ENCODE measurements at regions not wholly inside any gene's neighbourhood (a gene's known extent, or its start where the extent isn't known, plus 50 kb on each side); places are given as distances from the start of the nearest gene placed in this dataset.

GRCh38 chr11:127649071-127649470 is 648.5 kb upstream of the KIRREL3 start:
- ATAC-seq (ENCODE audit: low read depth) (no peak), DNase-seq (no peak)
- H4K20me1 ChIP-seq (ENCODE audit: insufficient read depth, low read length) = peaks cover 3% of the 10 kb centered on the region; the same call in 1 of the 2 replicates
- H3K9me1 ChIP-seq (ENCODE audit: insufficient read depth, low read length) = peaks cover 12% of the 10 kb centered on the region
- ChIA-PET CTCF (no interaction called here), POLR2A (ENCODE audit: unreplicated experiment) (no interaction called here)
- H3K23ac ChIP-seq (ENCODE audit: low read depth, low read length) = no peak overlapping the region
- H3K36me3 ChIP-seq (ENCODE audit: control insufficient read depth, insufficient read depth, low read length) = no peaks in the 10 kb centered on the region
- no CpG with 5 or more reads among the region's 2 CpGs for WGBS, 2 experiments (ENCODE audit: extremely low coverage in 2 of 2, insufficient read length in 1 of 2)
- H2BK5ac ChIP-seq (ENCODE audit: low read depth, low read length, poor library complexity, severe bottlenecking) = no peak overlapping the region
- in situ Hi-C loops (cut with MboI; ENCODE audit: low sequenced_read_pairs) = no loop called here
- H4K8ac ChIP-seq (ENCODE audit: low read depth in 2 of 2, low read length in 2 of 2) = no peak overlapping the region
- no peak overlapping the region for H2AFZ ChIP-seq (replicated peaks; ENCODE audit: low read length, poor library complexity)
- peaks cover 2% of the 10 kb centered on the region for H3K4me1 ChIP-seq (ENCODE audit: control insufficient read depth, insufficient read depth, low read length)
- no peak overlapping the region for H2AK5ac ChIP-seq (ENCODE audit: low read depth, low read length)
- no peaks in the 10 kb centered on the region for H3K27me3 ChIP-seq (ENCODE audit: control insufficient read depth, insufficient read depth, low read length)
- H3K79me1 ChIP-seq (ENCODE audit: low read depth in 1 of 2, low read length in 2 of 2) = no peaks in the 10 kb centered on the region
- no peak overlapping the region for H3K9ac ChIP-seq (ENCODE audit: low read depth, low read length)
- no peak overlapping the region for H3K56ac ChIP-seq (ENCODE audit: extremely low read depth, insufficient read depth, low read length)
- H2BK20ac ChIP-seq (ENCODE audit: low read depth, low read length) = no peak overlapping the region
- H3K9me3 ChIP-seq (ENCODE audit: control insufficient read depth, insufficient read depth, low read length) = no peaks in the 10 kb centered on the region
- H3K18ac ChIP-seq (ENCODE audit: low read depth, low read length) = no peak overlapping the region
- H3K4me3 ChIP-seq (ENCODE audit: insufficient read depth, low read depth, low read length) = no peak overlapping the region
- no peak overlapping the region for H3K4ac ChIP-seq (ENCODE audit: low read depth, low read length)
- H4K5ac ChIP-seq (ENCODE audit: low read depth, low read length) = no peak overlapping the region
- dilution Hi-C loops (cut with HindIII; ENCODE audit: low sequenced_read_pairs, unreplicated experiment) = no loop called here
- H4K91ac ChIP-seq (ENCODE audit: insufficient read depth, low read depth, low read length) = no peak overlapping the region
- no peak overlapping the region for H3K27ac ChIP-seq (ENCODE audit: insufficient read depth, low read length)
- H2BK120ac ChIP-seq (ENCODE audit: low read depth, low read length) = no peak overlapping the region
- intact Hi-C loops (cut with micrococcal nuclease) = no loop called here
- no peak overlapping the region for H3K14ac ChIP-seq (replicated peaks; ENCODE audit: low read depth, low read length)
- no peak overlapping the region for H2BK15ac ChIP-seq (ENCODE audit: low read depth, low read length)
- H2AK9ac ChIP-seq (replicated peaks; ENCODE audit: low read depth, low read length, poor library complexity) = no peak overlapping the region
- H3K4me2 ChIP-seq (ENCODE audit: low read depth, low read length) = no peak overlapping the region
- TF ChIP-seq ELK1 (IDR thresholded peaks at IDR 0.05; ENCODE audit: borderline replicate concordance, low read depth, low read length) (no peak), MAFK (IDR thresholded peaks at IDR 0.05; ENCODE audit: low read depth, low read length) (no peak), RFX5 (IDR thresholded peaks at IDR 0.05; ENCODE audit: low read depth, low read length) (no peak), CTCF (conservative IDR thresholded peaks at IDR 0.05; ENCODE audit: low read depth, low read length) (no peak), RCOR1 (IDR thresholded peaks at IDR 0.05; ENCODE audit: insufficient replicate concordance, low read length) (no peak), MXI1 (IDR thresholded peaks at IDR 0.05; ENCODE audit: borderline replicate concordance, low read depth, low read length) (no peak), FOS (IDR thresholded peaks at IDR 0.05; ENCODE audit: low read depth, low read length) (no peak), SMC3 (IDR thresholded peaks at IDR 0.05; ENCODE audit: low read depth, low read length) (no peak), CHD1 (IDR thresholded peaks at IDR 0.05; ENCODE audit: low read depth, low read length) (no peak), CEBPB (IDR thresholded peaks at IDR 0.05; ENCODE audit: low read depth, low read length) (no peak), MAZ (IDR thresholded peaks at IDR 0.05; ENCODE audit: borderline replicate concordance, low read depth, low read length) (no peak), RAD21 (IDR thresholded peaks at IDR 0.05; ENCODE audit: low read length) (no peak), POLR2A (IDR thresholded peaks at IDR 0.05; ENCODE audit: low read depth, low read length) (no peak), NFE2L2 (IDR thresholded peaks at IDR 0.05; ENCODE audit: low read depth, low read length) (no peak), USF2 (IDR thresholded peaks at IDR 0.05; ENCODE audit: low read depth, low read length) (no peak), BHLHE40 (IDR thresholded peaks at IDR 0.05; ENCODE audit: low read depth, low read length) (no peak)
- no TSS peak for BruUV-seq (replicated peaks)
